Stimulated activated memory B cell treated with anti-CD40 and anti-IgM and Interleukin-4, amounts not matched to agents 10 μg/mL and 1 μg/mL and 100 μg/mL, for 72 hours (primary cell): ENCODE measurements at regions not wholly inside any gene's neighbourhood (a gene's known extent, or its start where the extent isn't known, plus 50 kb on each side); places are given as distances from the start of the nearest gene placed in this dataset.
A peak's percentile ranks its signal among the peaks of the same experiment; 100 is the strongest.

ENCODE experiments used
- ATAC-seq: fragments of 150-1000 bp; cut with Tn5 transposase; 2 replicates; pipeline ENCODE4 v1.10.0; 2021
- H3K27ac Mint-ChIP-seq: one replicate; pipeline ENCODE4 v1.8.0; 2022; ENCODE audit warnings: mild to moderate bottlenecking, mixed read lengths
- H3K27me3 Mint-ChIP-seq: one replicate; pipeline ENCODE4 v1.8.0; 2022; ENCODE audit warnings: mixed read lengths
- H3K36me3 Mint-ChIP-seq: one replicate; pipeline ENCODE4 v1.8.0; 2022; ENCODE audit warnings: mixed read lengths
- H3K4me1 Mint-ChIP-seq: one replicate; pipeline ENCODE4 v1.8.0; 2022; ENCODE audit warnings: mixed read lengths
- H3K4me3 Mint-ChIP-seq: one replicate; pipeline ENCODE4 v1.8.0; 2022; ENCODE audit warnings: mild to moderate bottlenecking, moderate library complexity, mixed read lengths
- H3K9me3 Mint-ChIP-seq: one replicate; pipeline ENCODE4 v1.8.0; 2022; ENCODE audit warnings: mixed read lengths

- no peaks in the 10 kb centered on the region for H3K4me1 Mint-ChIP-seq
- H3K27me3 Mint-ChIP-seq: no peaks in the 10 kb centered on the region
- no peaks in the 10 kb centered on the region for H3K36me3 Mint-ChIP-seq
- H3K4me3 Mint-ChIP-seq: no peak overlapping the region
- no peak for ATAC-seq
- no peak overlapping the region for H3K27ac Mint-ChIP-seq
- H3K9me3 Mint-ChIP-seq: peaks cover 6% of the 10 kb centered on the region
These were observed 51.4 kb upstream of the KANK4 start for GRCh38 chr1:62370594-62370993.

GRCh38 chr1:62371375-62371774, 52.1 kb upstream of the KANK4 start:
- Mint-ChIP-seq H3K27me3 (no peaks in the 10 kb centered on the region), H3K4me1 (no peaks in the 10 kb centered on the region), H3K9me3 (peaks cover 4% of the 10 kb centered on the region), H3K36me3 (no peaks in the 10 kb centered on the region), H3K4me3 (no peak overlapping the region), H3K27ac (no peak overlapping the region)
- ATAC-seq: no peak

DNA sequence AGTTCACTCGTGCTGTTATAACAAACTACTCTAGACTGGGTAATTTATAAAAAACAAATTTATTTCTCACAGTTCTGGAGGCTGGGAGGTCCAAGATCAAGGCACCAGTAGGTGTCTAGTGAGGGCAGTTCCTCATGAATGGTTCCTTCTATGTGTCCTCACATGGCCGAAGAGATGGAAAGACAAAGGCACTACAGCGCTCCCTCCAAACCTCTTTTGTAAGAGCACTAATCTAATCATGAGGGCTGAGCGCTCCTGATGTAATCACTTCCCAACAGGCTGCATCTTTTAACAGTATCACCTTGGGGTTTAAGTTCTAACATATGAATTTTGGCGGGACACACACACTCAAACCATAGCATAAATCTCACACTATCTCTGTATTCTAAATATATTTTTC, 54.0 kb upstream of the KANK4 start:
- Mint-ChIP-seq H3K27me3 (peaks cover 8% of the 10 kb centered on the region), H3K27ac (no peak overlapping the region), H3K4me3 (no peak overlapping the region), H3K4me1 (no peaks in the 10 kb centered on the region), H3K36me3 (no peaks in the 10 kb centered on the region), H3K9me3 (no peaks in the 10 kb centered on the region)
- ATAC-seq: no peak

GRCh38 chr1:62377043-62377562, 57.9 kb upstream of the KANK4 start:
- Mint-ChIP-seq H3K4me3 (no peak overlapping the region), H3K36me3 (peaks cover 5% of the 10 kb centered on the region), H3K27me3 (peaks cover 8% of the 10 kb centered on the region), H3K9me3 (no peaks in the 10 kb centered on the region), H3K4me1 (no peaks in the 10 kb centered on the region), H3K27ac (no peak overlapping the region)
- ATAC-seq: no peak

DNA sequence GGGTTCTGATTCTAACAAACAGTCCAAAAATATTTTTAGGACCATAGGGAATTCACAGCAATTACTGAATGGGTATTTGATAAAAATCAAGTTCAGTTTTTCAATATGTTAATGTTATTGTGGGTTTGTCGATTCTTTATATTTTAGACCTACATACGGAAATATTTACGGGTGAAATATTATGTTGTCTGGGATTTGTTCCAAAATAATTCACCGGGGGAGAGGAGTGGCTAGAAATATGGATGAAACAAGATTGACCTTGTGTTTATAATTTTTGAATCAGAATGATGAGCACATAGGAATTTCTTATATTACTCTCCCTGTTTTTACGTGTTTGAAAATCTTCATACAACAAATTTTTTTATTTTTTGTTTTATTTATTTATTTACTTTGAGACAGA, 56.7 kb upstream of the USP1 start:
- Mint-ChIP-seq H3K9me3 (no peaks in the 10 kb centered on the region), H3K36me3 (peaks cover 5% of the 10 kb centered on the region), H3K27ac (no peak overlapping the region), H3K27me3 (peaks cover 8% of the 10 kb centered on the region), H3K4me3 (no peak overlapping the region), H3K4me1 (no peaks in the 10 kb centered on the region)
- ATAC-seq: no peak

DNA sequence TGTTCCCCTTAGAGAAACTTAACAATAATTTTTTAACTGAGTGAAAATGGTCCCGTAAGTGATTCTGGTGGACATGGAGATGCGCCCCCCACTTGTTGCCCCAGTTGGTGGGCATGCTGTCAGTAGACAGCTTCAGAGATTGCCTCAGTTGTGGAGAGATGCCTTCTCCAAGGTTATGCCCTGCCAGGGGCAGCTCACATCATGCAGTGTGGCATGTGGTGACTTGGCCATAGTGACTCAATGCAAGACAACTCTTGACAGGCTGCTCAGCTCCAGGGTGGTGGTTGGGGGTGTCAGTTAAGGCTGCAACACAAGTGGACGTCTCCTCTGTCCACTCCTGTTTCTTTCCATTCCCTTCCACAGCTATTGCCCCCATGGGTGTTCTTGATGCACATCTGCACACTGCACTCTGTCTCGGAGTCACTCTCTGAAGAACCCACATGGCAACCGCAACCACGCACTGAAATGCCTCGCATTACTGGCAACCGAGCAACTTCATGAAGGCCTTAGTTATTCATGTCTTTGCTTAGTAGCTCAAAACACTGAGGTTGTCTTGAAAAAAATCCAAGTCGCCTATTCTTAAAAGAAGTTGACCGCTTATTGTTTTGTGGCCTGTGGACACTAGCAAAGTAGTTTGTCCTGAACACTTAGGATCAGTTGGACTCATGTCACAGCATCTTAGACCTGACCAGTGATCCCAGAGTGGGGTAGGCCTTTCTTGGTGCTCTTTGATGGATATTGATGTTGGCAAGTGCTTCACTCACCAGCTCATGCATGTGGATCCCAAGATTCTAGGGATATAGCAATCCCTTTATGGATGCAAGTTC, 54.8 kb upstream of the USP1 start:
- Mint-ChIP-seq H3K4me3 (no peak overlapping the region), H3K27me3 (peaks cover 9% of the 10 kb centered on the region), H3K27ac (no peak overlapping the region), H3K9me3 (no peaks in the 10 kb centered on the region), H3K36me3 (peaks cover 5% of the 10 kb centered on the region), H3K4me1 (no peaks in the 10 kb centered on the region)
- peak; percentile 47 for ATAC-seq

DNA sequence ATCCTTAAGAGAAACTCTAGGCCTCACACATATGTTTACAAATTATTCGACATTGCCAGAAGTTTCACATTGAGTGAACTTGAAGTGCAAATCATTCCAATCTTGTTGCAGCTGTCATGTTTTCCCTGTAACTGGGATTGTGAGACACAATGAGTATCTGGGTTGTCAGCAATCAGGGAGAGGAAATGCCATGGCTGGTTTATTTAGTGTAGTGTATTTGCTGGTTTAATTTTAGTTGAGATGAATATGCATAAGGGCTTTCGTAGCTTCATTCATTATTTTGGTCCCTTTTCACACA, 54.2 kb upstream of the USP1 start:
- Mint-ChIP-seq H3K9me3 (no peaks in the 10 kb centered on the region), H3K4me3 (no peak overlapping the region), H3K4me1 (no peaks in the 10 kb centered on the region), H3K27me3 (peaks cover 11% of the 10 kb centered on the region), H3K36me3 (peaks cover 5% of the 10 kb centered on the region), H3K27ac (no peak overlapping the region)
- ATAC-seq: no peak

GRCh38 chr1:62384276-62385005, 52.4 kb upstream of the USP1 start:
- no peaks in the 10 kb centered on the region for H3K9me3 Mint-ChIP-seq
- no peak overlapping the region for H3K4me3 Mint-ChIP-seq
- peaks cover 5% of the 10 kb centered on the region for H3K36me3 Mint-ChIP-seq
- ATAC-seq: no peak
- no peaks in the 10 kb centered on the region for H3K4me1 Mint-ChIP-seq
- H3K27ac Mint-ChIP-seq: no peak overlapping the region
- H3K27me3 Mint-ChIP-seq: peaks cover 10% of the 10 kb centered on the region

- peaks cover 5% of the 10 kb centered on the region for H3K36me3 Mint-ChIP-seq
- H3K27ac Mint-ChIP-seq: no peak overlapping the region
- H3K4me1 Mint-ChIP-seq: no peaks in the 10 kb centered on the region
- ATAC-seq: no peak
- no peak overlapping the region for H3K4me3 Mint-ChIP-seq
- no peaks in the 10 kb centered on the region for H3K9me3 Mint-ChIP-seq
- peaks cover 10% of the 10 kb centered on the region for H3K27me3 Mint-ChIP-seq
These were observed 50.9 kb upstream of the USP1 start for GRCh38 chr1:62385923-62386322.

DNA sequence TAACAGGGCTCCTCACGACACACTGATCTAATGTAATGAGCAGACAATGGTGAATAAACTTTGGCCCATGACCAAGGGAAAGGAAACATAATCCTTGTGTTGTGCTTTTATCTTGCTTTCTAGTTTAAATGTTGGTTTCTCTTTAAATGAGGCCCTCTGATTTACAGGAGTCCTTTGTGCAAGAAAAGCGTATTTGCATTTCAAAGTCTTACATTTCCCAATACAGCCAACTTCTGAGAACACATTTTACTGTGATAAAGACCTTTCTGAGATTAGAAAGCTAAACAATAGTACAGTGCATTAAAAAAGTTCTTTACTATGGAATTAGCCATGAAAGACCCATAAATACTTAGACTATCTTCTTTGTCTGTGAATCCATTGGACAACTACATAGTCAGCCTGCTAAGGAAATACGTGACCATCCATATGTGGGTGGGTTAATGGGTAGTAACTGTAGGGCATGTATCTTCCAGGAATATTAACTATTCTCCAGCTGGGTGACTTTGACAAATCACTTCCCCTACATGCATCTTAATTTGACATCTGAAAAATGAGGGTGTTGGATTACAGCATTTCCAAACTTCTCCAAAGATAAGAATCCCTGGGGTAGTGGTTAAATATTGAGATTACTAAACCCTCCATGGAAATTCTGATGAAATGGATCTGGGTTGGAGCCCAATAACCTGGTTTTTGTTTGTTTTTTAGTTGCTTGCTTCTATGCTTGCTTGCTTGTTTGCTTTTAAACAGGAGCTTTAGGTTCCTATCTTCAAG, 50.3 kb upstream of the USP1 start:
- no peak overlapping the region for H3K4me3 Mint-ChIP-seq
- peaks cover 10% of the 10 kb centered on the region for H3K27me3 Mint-ChIP-seq
- H3K4me1 Mint-ChIP-seq: no peaks in the 10 kb centered on the region
- no peak overlapping the region for H3K27ac Mint-ChIP-seq
- ATAC-seq: no peak
- H3K9me3 Mint-ChIP-seq: no peaks in the 10 kb centered on the region
- H3K36me3 Mint-ChIP-seq: peaks cover 2% of the 10 kb centered on the region
